ENCODE measurements at regions not wholly inside any gene's neighbourhood (a gene's known extent, or its start where the extent isn't known, plus 50 kb on each side); places are given as distances from the start of the nearest gene placed in this dataset.
"Not testable (repeated sequence)": the region's sequence is repeated elsewhere in the genome, so short reads cannot be mapped to it uniquely, and the experiment has no call there.

GRCh38 chr3:170814822-170815221 is 55.2 kb downstream of the RPL22L1 start:
- DNase-seq (ENCODE audit: low read depth), result no peak

GRCh38 chr3:170813266-170813665 is 56.7 kb downstream of the RPL22L1 start:
- no peak for DNase-seq (ENCODE audit: low read depth)

- DNase-seq (ENCODE audit: low read depth), result peak; percentile 82
Measured at GRCh38 chr3:170811928-170812591, 57.9 kb downstream of the RPL22L1 start.

- no peak for DNase-seq (ENCODE audit: low read depth)
Measured at GRCh38 chr3:170811515-170811914, 58.5 kb downstream of the RPL22L1 start.

GRCh38 chr3:170809975-170810357 is 60.0 kb downstream of the RPL22L1 start:
- DNase-seq (ENCODE audit: low read depth), result no peak

GRCh38 chr3:170809007-170809974 is 60.7 kb downstream of the RPL22L1 start:
- DNase-seq (ENCODE audit: low read depth), result peak; percentile 73

- DNase-seq (ENCODE audit: low read depth), result no peak
Measured at GRCh38 chr3:170808041-170808440, 62.0 kb downstream of the RPL22L1 start.

- DNase-seq (ENCODE audit: low read depth), result no peak
Measured at GRCh38 chr3:170806676-170807075, 63.3 kb downstream of the RPL22L1 start.

- no peak for DNase-seq (ENCODE audit: low read depth)
Measured at GRCh38 chr3:170806141-170806540, 63.9 kb downstream of the RPL22L1 start.

GRCh38 chr3:170805296-170805695 is 64.7 kb downstream of the RPL22L1 start:
- not testable (repeated sequence) for DNase-seq (ENCODE audit: low read depth)

- not testable (repeated sequence) for DNase-seq (ENCODE audit: low read depth)
Measured at GRCh38 chr3:170804634-170805033, 65.4 kb downstream of the RPL22L1 start.

- no peak for DNase-seq (ENCODE audit: low read depth)
Measured at GRCh38 chr3:170804078-170804477, 65.9 kb downstream of the RPL22L1 start.

GRCh38 chr3:170802164-170803151 is 67.5 kb downstream of the RPL22L1 start:
- peak; percentile 96 for DNase-seq (ENCODE audit: low read depth)

GRCh38 chr3:170801597-170801996 is 68.4 kb downstream of the RPL22L1 start:
- no peak for DNase-seq (ENCODE audit: low read depth)

- not testable (repeated sequence) for DNase-seq (ENCODE audit: low read depth)
Measured at GRCh38 chr3:170800275-170800674, 69.7 kb downstream of the RPL22L1 start.

GRCh38 chr3:170799009-170799408 is 71.0 kb downstream of the RPL22L1 start:
- no peak for DNase-seq (ENCODE audit: low read depth)

GRCh38 chr3:170797685-170798084 is 72.3 kb downstream of the RPL22L1 start:
- no peak for DNase-seq (ENCODE audit: low read depth)

GRCh38 chr3:170792471-170792870 is 77.5 kb downstream of the RPL22L1 start:
- DNase-seq (ENCODE audit: low read depth), result no peak

GRCh38 chr3:170790647-170791046 is 79.3 kb downstream of the RPL22L1 start:
- DNase-seq (ENCODE audit: low read depth), result no peak

- no peak for DNase-seq (ENCODE audit: low read depth)
Measured at GRCh38 chr3:170787464-170787863, 82.5 kb downstream of the RPL22L1 start.

- no peak for DNase-seq (ENCODE audit: low read depth)
Measured at GRCh38 chr3:170785454-170785853, 84.5 kb downstream of the RPL22L1 start.

GRCh38 chr3:170784406-170784805 is 85.6 kb downstream of the RPL22L1 start:
- DNase-seq (ENCODE audit: low read depth), result no peak
